ENCODE measurements at regions not wholly inside any gene's neighbourhood (a gene's known extent, or its start where the extent isn't known, plus 50 kb on each side); places are given as distances from the start of the nearest gene placed in this dataset.
A peak's percentile ranks its signal among the peaks of the same experiment; 100 is the strongest.

DNA sequence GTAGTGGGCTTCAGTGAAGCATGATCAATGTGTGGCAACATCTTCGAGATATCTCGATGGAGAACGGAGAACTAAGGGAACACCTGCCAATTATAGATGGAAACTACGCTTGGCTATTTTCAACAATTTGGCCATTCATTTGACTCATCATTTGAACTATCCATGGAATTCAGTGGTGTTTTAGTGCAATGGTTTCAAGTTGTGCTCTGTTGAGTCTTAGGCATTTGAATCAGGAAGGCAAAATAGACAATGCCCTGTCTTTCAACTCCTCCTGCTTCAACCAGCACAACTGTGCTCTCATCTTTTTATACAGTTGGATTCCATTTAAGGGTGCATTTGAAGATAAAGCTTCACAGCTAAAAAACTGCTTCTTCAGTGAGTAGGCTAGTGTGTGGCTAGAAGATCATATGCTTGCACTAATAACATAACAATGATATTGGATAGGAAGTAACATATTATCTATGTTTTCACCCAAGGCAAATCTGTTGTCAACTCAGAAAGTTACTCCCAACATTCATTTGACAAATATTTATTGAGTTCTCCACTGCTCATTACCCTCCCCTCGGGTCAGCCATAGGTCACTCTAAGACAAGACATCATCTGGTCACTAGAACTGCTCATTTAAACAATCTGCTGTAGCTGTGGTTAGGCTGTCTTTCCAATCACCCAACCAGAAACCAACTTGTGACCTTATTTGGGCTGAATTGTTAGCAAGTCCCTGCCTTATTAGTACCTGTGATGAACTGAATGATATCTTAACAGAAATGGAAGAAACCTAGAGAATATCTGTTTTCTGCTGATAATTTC is 314.1 kb upstream of the SP4 start:
- no peaks in the 10 kb centered on the region for H3K27me3 ChIP-seq (ENCODE audit: control insufficient read depth, insufficient read depth, low read length)
- WGBS (ENCODE audit: insufficient coverage): 90% methylated on average over 5 of the region's 5 CpGs
- no peaks in the 10 kb centered on the region for H3K4me1 ChIP-seq (ENCODE audit: control insufficient read depth, insufficient read depth, low read length)
- no peaks in the 10 kb centered on the region for H3K36me3 ChIP-seq (ENCODE audit: control insufficient read depth, insufficient read depth, low read length)
- H3K9me3 ChIP-seq (ENCODE audit: control insufficient read depth, insufficient read depth, low read length): no peaks in the 10 kb centered on the region
- H3K4me3 ChIP-seq (ENCODE audit: low read depth, low read length): no peak overlapping the region
- H3K27ac ChIP-seq (ENCODE audit: low read depth, low read length): no peak overlapping the region
- no peak for DNase-seq (ENCODE audit: low read depth in 4 of 6, low spot score in 6 of 6)

DNA sequence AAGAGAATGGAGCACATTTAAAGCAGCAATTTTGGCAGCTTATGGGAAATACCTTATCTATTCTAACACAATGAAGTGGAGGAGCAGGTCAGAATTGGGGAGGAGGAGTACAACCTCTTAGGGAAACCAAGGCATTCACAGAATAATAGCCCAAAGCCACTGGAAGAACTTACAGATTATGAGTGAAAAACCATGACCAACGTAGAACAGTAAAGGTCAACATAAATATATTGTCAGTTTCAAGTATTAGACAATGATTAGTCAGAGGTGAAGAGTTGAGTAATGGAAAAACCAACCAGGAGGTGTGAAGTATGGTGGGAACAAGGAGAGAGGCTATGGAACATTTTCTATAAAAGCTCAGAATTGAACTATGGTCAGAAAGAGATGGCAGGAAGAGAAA is 304.3 kb upstream of the SP4 start:
- Histone ChIP-seq H3K36me3 (ENCODE audit: control insufficient read depth, insufficient read depth, low read length) (no peaks in the 10 kb centered on the region), H3K9me3 (ENCODE audit: control insufficient read depth, insufficient read depth, low read length) (no peaks in the 10 kb centered on the region), H3K27ac (ENCODE audit: low read depth, low read length) (no peak overlapping the region), H3K4me3 (ENCODE audit: low read depth, low read length) (no peak overlapping the region), H3K4me1 (ENCODE audit: control insufficient read depth, insufficient read depth, low read length) (peaks cover 2% of the 10 kb centered on the region), H3K27me3 (ENCODE audit: control insufficient read depth, insufficient read depth, low read length) (no peaks in the 10 kb centered on the region)
- WGBS (ENCODE audit: insufficient coverage): no CpG with 5 or more reads among the region's 1 CpG
- DNase-seq (ENCODE audit: low read depth in 4 of 6, low spot score in 6 of 6): no peak

DNA sequence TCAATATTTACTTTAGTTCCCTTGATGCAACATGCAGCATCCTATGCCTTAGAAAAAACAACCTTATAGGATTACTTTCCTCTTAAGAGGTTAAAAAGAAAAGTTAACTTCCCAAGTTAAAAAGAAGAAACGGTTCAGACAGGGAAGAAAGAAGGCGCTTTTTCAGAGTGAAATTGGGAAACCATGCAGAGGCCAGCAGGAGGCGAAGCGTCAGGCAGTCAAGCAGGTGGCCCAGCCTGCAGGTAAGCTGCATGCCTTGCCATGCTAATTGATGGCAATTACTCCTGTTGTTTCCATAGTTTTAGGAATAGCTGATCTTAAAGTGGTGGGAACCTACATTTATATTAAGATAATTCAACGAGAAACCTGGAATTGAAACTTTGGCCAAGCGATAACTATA is 302.6 kb upstream of the SP4 start:
- DNase-seq (ENCODE audit: low read depth in 4 of 6, low spot score in 6 of 6): no peak
- peaks cover 6% of the 10 kb centered on the region for H3K4me1 ChIP-seq (ENCODE audit: control insufficient read depth, insufficient read depth, low read length)
- H3K27me3 ChIP-seq (ENCODE audit: control insufficient read depth, insufficient read depth, low read length): no peaks in the 10 kb centered on the region
- no peaks in the 10 kb centered on the region for H3K36me3 ChIP-seq (ENCODE audit: control insufficient read depth, insufficient read depth, low read length)
- 69% methylated on average over 4 of the region's 6 CpGs for WGBS (ENCODE audit: insufficient coverage)
- H3K4me3 ChIP-seq (ENCODE audit: low read depth, low read length): no peak overlapping the region
- no peak overlapping the region for H3K27ac ChIP-seq (ENCODE audit: low read depth, low read length)
- H3K9me3 ChIP-seq (ENCODE audit: control insufficient read depth, insufficient read depth, low read length): no peaks in the 10 kb centered on the region

DNA sequence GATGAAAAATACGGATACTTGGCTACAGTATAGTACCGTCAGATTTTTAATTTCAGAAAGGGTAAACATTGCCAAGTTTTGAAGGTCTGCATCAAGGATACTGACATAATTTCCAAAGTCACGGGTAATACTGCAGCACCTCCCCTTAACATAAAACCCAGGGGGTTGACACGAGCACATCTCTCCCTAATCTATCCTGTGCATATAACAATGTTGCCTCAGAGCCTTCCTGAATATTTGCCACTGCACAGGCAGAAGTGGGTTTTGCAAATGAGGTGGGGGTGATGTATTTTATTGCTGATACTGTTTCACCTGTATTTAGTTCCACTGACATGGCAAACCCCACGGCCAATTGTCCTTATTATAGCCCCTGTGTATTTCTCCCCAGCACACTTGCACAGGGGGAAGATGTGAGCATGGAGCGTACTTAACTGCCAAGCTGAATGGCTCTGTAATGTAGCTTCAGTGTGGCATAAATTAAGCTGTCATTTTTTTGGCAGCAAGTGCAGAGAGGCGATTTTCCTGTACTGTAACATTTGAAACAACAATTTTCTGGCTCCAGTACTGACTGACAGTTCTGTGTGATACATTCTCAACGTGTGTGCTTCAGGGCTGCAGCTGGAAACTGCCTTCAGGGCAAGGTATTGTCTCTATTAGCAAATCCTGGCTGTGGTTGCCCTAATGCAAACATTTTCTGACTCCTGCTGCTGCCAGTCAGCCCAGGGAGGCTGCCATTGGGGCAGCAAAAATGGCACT is 299.6 kb upstream of the SP4 start:
- Histone ChIP-seq H3K4me1 (ENCODE audit: control insufficient read depth, insufficient read depth, low read length) (peaks cover 6% of the 10 kb centered on the region), H3K36me3 (ENCODE audit: control insufficient read depth, insufficient read depth, low read length) (no peaks in the 10 kb centered on the region), H3K27ac (ENCODE audit: low read depth, low read length) (no peak overlapping the region), H3K9me3 (ENCODE audit: control insufficient read depth, insufficient read depth, low read length) (no peaks in the 10 kb centered on the region), H3K27me3 (ENCODE audit: control insufficient read depth, insufficient read depth, low read length) (no peaks in the 10 kb centered on the region), H3K4me3 (ENCODE audit: low read depth, low read length) (no peak overlapping the region)
- DNase-seq (ENCODE audit: low read depth in 4 of 6, low spot score in 6 of 6): peak in 5 of 6 donors; percentile 17 to 90 (median 20)
- WGBS (ENCODE audit: insufficient coverage): 26% methylated on average over 4 of the region's 8 CpGs

DNA sequence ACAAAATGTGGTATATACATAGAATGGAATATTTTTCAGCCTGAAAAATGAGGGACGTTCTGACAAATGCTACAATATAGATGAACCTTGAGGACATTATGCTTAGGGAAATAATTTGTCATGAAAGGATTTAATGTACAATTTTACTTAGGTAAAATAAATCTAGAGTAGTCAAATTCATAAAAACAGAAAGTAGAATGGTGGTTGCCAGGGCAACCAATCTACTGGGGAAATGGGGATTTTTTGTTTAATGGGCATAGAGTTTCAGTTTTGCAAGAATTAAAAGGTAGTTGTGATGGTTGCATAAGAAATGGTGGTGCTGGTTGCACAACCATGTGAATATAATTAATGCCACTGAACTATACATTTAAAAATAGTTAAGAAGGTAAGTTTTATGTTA is 296.0 kb upstream of the SP4 start:
- H3K27ac ChIP-seq (ENCODE audit: low read depth, low read length): no peak overlapping the region
- no peaks in the 10 kb centered on the region for H3K36me3 ChIP-seq (ENCODE audit: control insufficient read depth, insufficient read depth, low read length)
- DNase-seq (ENCODE audit: low read depth in 4 of 6, low spot score in 6 of 6): no peak
- H3K27me3 ChIP-seq (ENCODE audit: control insufficient read depth, insufficient read depth, low read length): no peaks in the 10 kb centered on the region
- no CpG with 5 or more reads among the region's 1 CpG for WGBS (ENCODE audit: insufficient coverage)
- H3K4me3 ChIP-seq (ENCODE audit: low read depth, low read length): no peak overlapping the region
- peaks cover 6% of the 10 kb centered on the region for H3K4me1 ChIP-seq (ENCODE audit: control insufficient read depth, insufficient read depth, low read length)
- H3K9me3 ChIP-seq (ENCODE audit: control insufficient read depth, insufficient read depth, low read length): peaks cover 3% of the 10 kb centered on the region

DNA sequence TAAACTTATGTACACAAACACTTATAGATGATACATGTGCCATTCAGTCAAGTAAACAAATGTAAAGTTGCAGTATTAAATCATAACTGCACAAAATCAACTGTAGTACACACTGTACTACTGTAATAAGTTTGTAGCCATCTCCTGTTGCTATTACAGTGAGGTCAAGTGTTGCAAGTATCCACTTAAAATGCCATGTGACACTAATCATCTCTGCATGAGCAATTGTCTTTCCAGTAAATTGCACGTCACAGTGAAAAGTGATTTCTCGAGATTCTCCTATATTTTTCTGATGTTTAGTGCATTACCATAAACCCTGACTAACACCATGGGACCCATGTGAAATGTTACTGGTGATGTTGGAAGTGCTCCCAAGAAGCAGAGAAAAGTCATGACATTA is 293.3 kb upstream of the SP4 start:
- Histone ChIP-seq H3K27ac (ENCODE audit: low read depth, low read length) (no peak overlapping the region), H3K27me3 (ENCODE audit: control insufficient read depth, insufficient read depth, low read length) (no peaks in the 10 kb centered on the region), H3K36me3 (ENCODE audit: control insufficient read depth, insufficient read depth, low read length) (no peaks in the 10 kb centered on the region), H3K4me3 (ENCODE audit: low read depth, low read length) (no peak overlapping the region), H3K4me1 (ENCODE audit: control insufficient read depth, insufficient read depth, low read length) (no peaks in the 10 kb centered on the region), H3K9me3 (ENCODE audit: control insufficient read depth, insufficient read depth, low read length) (peaks cover 3% of the 10 kb centered on the region)
- WGBS (ENCODE audit: insufficient coverage): no CpG with 5 or more reads among the region's 2 CpGs
- no peak for DNase-seq (ENCODE audit: low read depth in 4 of 6, low spot score in 6 of 6)

DNA sequence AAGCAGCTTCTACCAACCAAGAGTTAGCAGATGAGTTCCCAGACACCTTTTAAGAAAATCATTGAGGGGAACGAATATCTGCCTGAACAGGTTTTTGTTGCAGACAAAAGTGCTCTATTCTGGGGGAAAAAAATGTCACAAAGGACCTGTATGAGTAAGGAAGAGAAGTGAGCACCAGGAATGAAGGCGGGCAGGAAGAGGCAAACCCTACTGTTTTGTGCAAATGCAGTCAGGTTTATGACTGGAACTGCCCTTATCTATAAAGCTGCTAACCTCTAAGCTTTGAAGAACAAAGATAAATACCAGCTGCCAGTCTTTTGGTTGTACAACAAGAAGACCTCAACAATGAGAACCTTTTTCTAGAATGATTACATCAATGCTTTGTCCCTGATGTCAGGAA is 292.4 kb upstream of the SP4 start:
- peaks cover 3% of the 10 kb centered on the region for H3K9me3 ChIP-seq (ENCODE audit: control insufficient read depth, insufficient read depth, low read length)
- no peaks in the 10 kb centered on the region for H3K36me3 ChIP-seq (ENCODE audit: control insufficient read depth, insufficient read depth, low read length)
- no peaks in the 10 kb centered on the region for H3K4me1 ChIP-seq (ENCODE audit: control insufficient read depth, insufficient read depth, low read length)
- no peaks in the 10 kb centered on the region for H3K27me3 ChIP-seq (ENCODE audit: control insufficient read depth, insufficient read depth, low read length)
- H3K27ac ChIP-seq (ENCODE audit: low read depth, low read length): no peak overlapping the region
- no peak for DNase-seq (ENCODE audit: low read depth in 4 of 6, low spot score in 6 of 6)
- no peak overlapping the region for H3K4me3 ChIP-seq (ENCODE audit: low read depth, low read length)
- WGBS (ENCODE audit: insufficient coverage): 83% methylated on average over 2 of the region's 2 CpGs

DNA sequence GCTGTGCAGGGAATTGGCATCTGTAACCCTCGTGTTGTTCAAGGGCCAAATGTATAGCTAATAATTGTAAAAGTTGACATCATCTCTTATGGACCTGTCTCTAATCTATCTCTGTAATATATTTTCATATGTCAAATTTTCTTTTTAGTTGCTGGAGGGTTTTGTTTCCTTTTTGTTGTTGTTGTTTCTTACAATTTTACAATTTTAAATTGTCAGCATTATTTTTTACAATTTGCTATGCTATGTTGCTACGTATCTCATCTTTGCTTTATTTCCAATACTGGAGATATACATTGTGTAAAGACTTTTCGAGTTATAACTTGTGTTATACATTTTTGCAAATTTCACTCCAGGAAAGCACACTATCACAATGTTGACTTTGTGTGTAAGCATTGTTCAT is 290.2 kb upstream of the SP4 start:
- H3K27ac ChIP-seq (ENCODE audit: low read depth, low read length): no peak overlapping the region
- no peak for DNase-seq (ENCODE audit: low read depth in 4 of 6, low spot score in 6 of 6)
- no CpG with 5 or more reads among the region's 3 CpGs for WGBS (ENCODE audit: insufficient coverage)
- no peaks in the 10 kb centered on the region for H3K27me3 ChIP-seq (ENCODE audit: control insufficient read depth, insufficient read depth, low read length)
- no peaks in the 10 kb centered on the region for H3K4me1 ChIP-seq (ENCODE audit: control insufficient read depth, insufficient read depth, low read length)
- peaks cover 3% of the 10 kb centered on the region for H3K9me3 ChIP-seq (ENCODE audit: control insufficient read depth, insufficient read depth, low read length)
- no peaks in the 10 kb centered on the region for H3K36me3 ChIP-seq (ENCODE audit: control insufficient read depth, insufficient read depth, low read length)
- no peak overlapping the region for H3K4me3 ChIP-seq (ENCODE audit: low read depth, low read length)

DNA sequence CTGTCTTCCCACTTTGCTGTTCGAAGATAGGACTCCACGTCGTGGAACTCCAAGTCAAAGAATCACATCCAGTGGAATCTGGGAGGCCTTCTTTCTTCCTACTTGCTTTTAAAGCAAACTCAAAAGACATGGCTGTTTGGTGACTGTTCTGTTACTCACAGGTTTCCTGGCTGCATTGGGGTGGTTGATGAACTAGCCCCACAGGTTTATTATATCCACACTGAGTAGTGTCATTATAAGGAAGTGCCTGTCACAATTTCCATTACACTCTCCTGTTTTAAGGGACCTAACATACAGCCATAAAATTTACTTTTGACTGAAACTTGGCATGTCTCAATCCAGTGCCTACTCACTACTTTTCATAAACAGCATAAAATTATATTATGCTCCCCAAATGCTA is 287.3 kb upstream of the SP4 start:
- H3K36me3 ChIP-seq (ENCODE audit: control insufficient read depth, insufficient read depth, low read length): no peaks in the 10 kb centered on the region
- 100% methylated on average over 3 of the region's 3 CpGs for WGBS (ENCODE audit: insufficient coverage)

DNA sequence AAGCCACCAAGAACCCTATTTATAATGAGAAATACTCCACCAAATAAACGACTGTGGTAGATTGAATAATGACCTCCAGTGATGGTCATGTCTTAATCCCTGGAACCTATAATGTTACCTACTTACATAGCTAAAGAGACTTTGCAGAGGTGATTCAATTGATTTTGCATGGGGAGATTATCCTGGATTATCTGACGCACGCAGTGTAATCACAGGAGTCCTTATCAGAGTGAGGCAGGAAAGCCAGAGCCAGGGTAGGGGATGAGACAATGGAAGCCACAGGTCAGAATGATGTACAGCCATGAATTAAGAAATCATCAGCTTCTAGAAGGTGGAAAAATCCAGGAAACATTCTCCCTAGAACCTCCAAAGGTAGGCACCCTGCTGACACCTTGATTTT is 286.4 kb upstream of the SP4 start:
- WGBS (ENCODE audit: insufficient coverage): 80% methylated on average over 1 of the region's 3 CpGs

More for the DNA sequence above, 287.3 kb upstream of the SP4 start:
- Histone ChIP-seq H3K4me1 (ENCODE audit: control insufficient read depth, insufficient read depth, low read length) (no peaks in the 10 kb centered on the region), H3K27me3 (ENCODE audit: control insufficient read depth, insufficient read depth, low read length) (no peaks in the 10 kb centered on the region), H3K4me3 (ENCODE audit: low read depth, low read length) (no peak overlapping the region), H3K9me3 (ENCODE audit: control insufficient read depth, insufficient read depth, low read length) (no peaks in the 10 kb centered on the region), H3K27ac (ENCODE audit: low read depth, low read length) (no peak overlapping the region)
- no peak for DNase-seq (ENCODE audit: low read depth in 4 of 6, low spot score in 6 of 6)

More for the DNA sequence above, 286.4 kb upstream of the SP4 start:
- no peak overlapping the region for H3K4me3 ChIP-seq (ENCODE audit: low read depth, low read length)
- no peak for DNase-seq (ENCODE audit: low read depth in 4 of 6, low spot score in 6 of 6)
- no peaks in the 10 kb centered on the region for H3K4me1 ChIP-seq (ENCODE audit: control insufficient read depth, insufficient read depth, low read length)
- no peaks in the 10 kb centered on the region for H3K36me3 ChIP-seq (ENCODE audit: control insufficient read depth, insufficient read depth, low read length)
- no peaks in the 10 kb centered on the region for H3K27me3 ChIP-seq (ENCODE audit: control insufficient read depth, insufficient read depth, low read length)
- H3K27ac ChIP-seq (ENCODE audit: low read depth, low read length): no peak overlapping the region
- H3K9me3 ChIP-seq (ENCODE audit: control insufficient read depth, insufficient read depth, low read length): no peaks in the 10 kb centered on the region

All from spinal cord (tissue), 9 donors.